A673 (cell line): ENCODE measurements at regions not wholly inside any gene's neighbourhood (a gene's known extent, or its start where the extent isn't known, plus 50 kb on each side); places are given as distances from the start of the nearest gene placed in this dataset.

ENCODE experiments used
- BruUV-seq: library from RNA; stranded (reverse); fragments of 400-500 nt; replicated peaks from 2 replicates; lab custom pipeline; 2021; lab: Mats Ljungman, UMichigan
- CTCF ChIA-PET: fragments of 300-600 bp; sonication (Branson Sonifier 250); formaldehyde crosslinking; loops from one replicate; lab custom pipeline; 2022; ENCODE audit warnings: antibody characterized with exemption; lab: Charles Lee
- POLR2A ChIA-PET: fragments of 300-600 bp; sonication (Branson Sonifier 250); formaldehyde crosslinking; loops from one replicate; lab custom pipeline; 2022; ENCODE audit warnings: antibody characterized with exemption; ENCODE audit not compliant: low non-redundant PET; lab: Charles Lee
- DNase-seq: peaks from one replicate; pipeline ENCODE4 v3.0.0-alpha.2; 2015; ENCODE audit warnings: low spot score
- H3K27ac ChIP-seq: fragments of 200-600 bp; sonication (generic); 2 replicates; pipeline ENCODE4 v1.5.1; 2016; ENCODE audit warnings: mixed run types, low read depth, mild to moderate bottlenecking, mixed read lengths, antibody characterized with exemption, low read length; ENCODE audit not compliant: poor library complexity, severe bottlenecking
- H3K27me3 ChIP-seq: fragments of 200-600 bp; sonication (generic); replicated peaks from 2 replicates; pipeline ENCODE4 v1.6.1; 2017; ENCODE audit warnings: mixed run types, low read depth, mild to moderate bottlenecking, mixed read lengths, antibody characterized with exemption, low read length; ENCODE audit not compliant: insufficient read depth, poor library complexity
- H3K36me3 ChIP-seq: fragments of 200-600 bp; sonication (generic); 2 replicates; pipeline ENCODE4 v1.6.1; 2016; ENCODE audit warnings: mixed run types, mild to moderate bottlenecking, mixed read lengths, antibody characterized with exemption, low read length; ENCODE audit not compliant: insufficient read depth, poor library complexity, severe bottlenecking
- H3K4me1 ChIP-seq: fragments of 200-600 bp; sonication (generic); 2 replicates; pipeline ENCODE4 v1.6.1; 2017; ENCODE audit warnings: mixed run types, mild to moderate bottlenecking, mixed read lengths, antibody characterized with exemption, low read length; ENCODE audit not compliant: insufficient read depth, poor library complexity, severe bottlenecking
- H3K4me3 ChIP-seq: fragments of 200-600 bp; sonication (generic); 2 replicates; pipeline ENCODE4 v1.5.1; 2016; ENCODE audit warnings: low read depth, mixed run types, mild to moderate bottlenecking, mixed read lengths, low read length; ENCODE audit not compliant: poor library complexity, severe bottlenecking
- H3K9me3 ChIP-seq: fragments of 200-600 bp; sonication (generic); 2 replicates; pipeline ENCODE4 v1.6.1; 2016; ENCODE audit warnings: mixed run types, low read depth, mild to moderate bottlenecking, mixed read lengths, antibody characterized with exemption, low read length; ENCODE audit not compliant: poor library complexity, severe bottlenecking
- EZH2 ChIP-seq: fragments of 200-600 bp; sonication (generic); IDR thresholded peaks from 2 replicates; pipeline ENCODE4 v1.6.1; 2017; ENCODE audit warnings: borderline replicate concordance, low read depth, mild to moderate bottlenecking, mixed read lengths, antibody characterized with exemption, low read length; ENCODE audit not compliant: poor library complexity, severe bottlenecking
- intact Hi-C: fragments of 100-400 bp; cut with micrococcal nuclease; formaldehyde crosslinking; loops from one replicate; pipeline ENCODE4 v1.10.0; 2022; ENCODE audit not compliant: unreplicated experiment
- TF ChIP-seq, protein P1 (sequence below): fragments of 300-800, 200-600 bp; sonication (generic); conservative IDR thresholded peaks from 2 replicates; pipeline ENCODE4 v1.5.1; 2017; ENCODE audit warnings: low read depth, mild to moderate bottlenecking, antibody characterized with exemption, low read length, moderate library complexity, mixed read lengths

DNA sequence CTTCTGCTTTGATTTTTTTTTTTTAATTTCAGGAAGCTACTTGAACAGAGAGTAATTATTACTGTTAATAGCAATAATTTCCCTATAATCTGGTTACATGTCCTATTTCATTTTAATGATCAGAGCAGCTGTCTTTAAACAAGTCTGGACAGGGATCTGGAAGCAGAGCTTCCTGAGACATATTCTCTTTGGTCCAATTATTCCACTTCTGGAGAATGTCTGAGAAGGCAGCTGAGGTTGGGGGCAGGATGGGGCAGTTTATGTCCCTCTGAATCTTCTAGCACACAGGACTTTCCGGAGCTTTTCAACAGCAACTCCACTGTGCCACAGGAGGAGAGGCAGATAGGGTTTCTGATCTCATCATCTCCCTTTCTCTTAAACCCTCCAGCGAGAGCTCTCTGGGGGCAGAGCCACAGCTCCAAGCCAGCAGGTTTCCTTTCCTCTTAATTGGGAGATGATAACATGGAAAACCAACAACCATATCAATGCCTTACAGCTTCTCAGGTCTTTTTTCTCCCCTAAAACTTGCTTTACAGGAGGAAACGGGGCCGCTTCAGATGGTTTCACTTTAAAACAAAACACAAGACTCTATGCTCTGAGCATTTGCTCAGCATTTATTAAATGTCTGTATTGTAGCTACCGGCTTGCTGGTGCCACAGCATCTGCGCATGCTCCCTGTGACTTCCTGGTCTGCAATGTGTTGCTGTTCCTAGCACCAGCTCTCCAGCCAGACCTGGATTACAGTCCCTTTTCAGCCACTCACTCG is 425.7 kb upstream of the USP24 start:
- Histone ChIP-seq H3K27me3 (peaks cover 13% of the 10 kb centered on the region), H3K36me3 (no peaks in the 10 kb centered on the region), H3K9me3 (no peaks in the 10 kb centered on the region), H3K27ac (no peak overlapping the region), H3K4me3 (no peak overlapping the region), H3K4me1 (no peaks in the 10 kb centered on the region)
- TF ChIP-seq, protein P1, sequence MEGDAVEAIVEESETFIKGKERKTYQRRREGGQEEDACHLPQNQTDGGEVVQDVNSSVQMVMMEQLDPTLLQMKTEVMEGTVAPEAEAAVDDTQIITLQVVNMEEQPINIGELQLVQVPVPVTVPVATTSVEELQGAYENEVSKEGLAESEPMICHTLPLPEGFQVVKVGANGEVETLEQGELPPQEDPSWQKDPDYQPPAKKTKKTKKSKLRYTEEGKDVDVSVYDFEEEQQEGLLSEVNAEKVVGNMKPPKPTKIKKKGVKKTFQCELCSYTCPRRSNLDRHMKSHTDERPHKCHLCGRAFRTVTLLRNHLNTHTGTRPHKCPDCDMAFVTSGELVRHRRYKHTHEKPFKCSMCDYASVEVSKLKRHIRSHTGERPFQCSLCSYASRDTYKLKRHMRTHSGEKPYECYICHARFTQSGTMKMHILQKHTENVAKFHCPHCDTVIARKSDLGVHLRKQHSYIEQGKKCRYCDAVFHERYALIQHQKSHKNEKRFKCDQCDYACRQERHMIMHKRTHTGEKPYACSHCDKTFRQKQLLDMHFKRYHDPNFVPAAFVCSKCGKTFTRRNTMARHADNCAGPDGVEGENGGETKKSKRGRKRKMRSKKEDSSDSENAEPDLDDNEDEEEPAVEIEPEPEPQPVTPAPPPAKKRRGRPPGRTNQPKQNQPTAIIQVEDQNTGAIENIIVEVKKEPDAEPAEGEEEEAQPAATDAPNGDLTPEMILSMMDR, result no peak
- no peak for TF ChIP-seq EZH2
- intact Hi-C loops, result no loop called here
- DNase-seq, result no peak
- ChIA-PET POLR2A (no interaction called here), CTCF (no interaction called here)
- BruUV-seq, result no TSS peak

GRCh38 chr1:55639526-55639925 is 424.4 kb upstream of the USP24 start:
- Histone ChIP-seq H3K27me3 (peaks cover 13% of the 10 kb centered on the region), H3K4me3 (no peak overlapping the region), H3K9me3 (no peaks in the 10 kb centered on the region), H3K4me1 (no peaks in the 10 kb centered on the region), H3K36me3 (no peaks in the 10 kb centered on the region), H3K27ac (no peak overlapping the region)
- intact Hi-C loops, result no loop called here
- ChIA-PET POLR2A (no interaction called here), CTCF (no interaction called here)
- no TSS peak for BruUV-seq
- DNase-seq, result no peak
- TF ChIP-seq, protein P1, result no peak
- TF ChIP-seq EZH2, result no peak

- intact Hi-C loops, result no loop called here
- no peaks in the 10 kb centered on the region for H3K9me3 ChIP-seq
- no peak for TF ChIP-seq EZH2
- TF ChIP-seq, protein P1, result no peak
- no TSS peak for BruUV-seq
- ChIA-PET POLR2A (no interaction called here), CTCF (no interaction called here)
- no peak overlapping the region for H3K27ac ChIP-seq
- H3K27me3 ChIP-seq, result peaks cover 13% of the 10 kb centered on the region
- H3K4me3 ChIP-seq, result no peak overlapping the region
- no peaks in the 10 kb centered on the region for H3K36me3 ChIP-seq
- no peaks in the 10 kb centered on the region for H3K4me1 ChIP-seq
- DNase-seq, result no peak
Measured at GRCh38 chr1:55639051-55639450, 423.9 kb upstream of the USP24 start.
